Tibial nerve (tissue), 4 donors: ENCODE measurements at regions not wholly inside any gene's neighbourhood (a gene's known extent, or its start where the extent isn't known, plus 50 kb on each side); places are given as distances from the start of the nearest gene placed in this dataset.

Experiments
- EP300 ChIP-seq, 2 donors: sonication (generic); formaldehyde crosslinking; IDR thresholded peaks; one replicate each; pipeline ENCODE4 v1.6.1; 2017; ENCODE audit warnings: antibody characterized with exemption in 2 of 2, mild to moderate bottlenecking in 1 of 2
- POLR2A ChIP-seq, 2 donors: fragments of 450-650 bp; IDR thresholded peaks; one replicate each; pipeline ENCODE4 v1.6.1; 2017; ENCODE audit warnings: antibody characterized with exemption in 2 of 2, mild to moderate bottlenecking in 2 of 2, moderate library complexity in 2 of 2
- TF ChIP-seq, protein P1 (sequence below), 5 experiments: fragments of 200-600 bp in 3 of 5; fragments of 450-650 bp in 2 of 5; sonication (generic) in 3 of 5; IDR thresholded peaks; one replicate each; pipeline ENCODE4 v1.5.1; 2016 to 2019; ENCODE audit warnings: antibody characterized with exemption in 5 of 5, mild to moderate bottlenecking in 3 of 5, moderate library complexity in 2 of 5

DNA sequence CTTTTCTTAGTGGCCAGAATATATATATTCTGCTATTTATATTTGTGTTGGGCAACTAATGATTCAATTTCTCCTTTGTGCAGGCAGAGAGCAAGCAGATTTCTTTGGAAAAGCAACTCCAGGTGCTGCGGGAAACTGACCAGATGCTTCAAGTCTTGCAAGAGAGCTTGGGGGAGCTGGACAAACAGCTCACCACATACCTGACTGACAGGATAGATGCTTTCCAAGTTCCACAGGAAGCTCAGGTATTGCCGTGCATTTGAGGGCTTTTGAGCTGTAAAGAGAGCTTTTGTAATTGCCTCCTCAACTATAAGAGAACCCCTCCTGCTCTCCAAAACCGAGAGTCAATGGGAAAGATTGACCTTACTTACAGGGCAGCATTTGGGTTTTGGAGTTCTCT lies 203.5 kb downstream of the UTRN start:
- TF ChIP-seq, protein P1, sequence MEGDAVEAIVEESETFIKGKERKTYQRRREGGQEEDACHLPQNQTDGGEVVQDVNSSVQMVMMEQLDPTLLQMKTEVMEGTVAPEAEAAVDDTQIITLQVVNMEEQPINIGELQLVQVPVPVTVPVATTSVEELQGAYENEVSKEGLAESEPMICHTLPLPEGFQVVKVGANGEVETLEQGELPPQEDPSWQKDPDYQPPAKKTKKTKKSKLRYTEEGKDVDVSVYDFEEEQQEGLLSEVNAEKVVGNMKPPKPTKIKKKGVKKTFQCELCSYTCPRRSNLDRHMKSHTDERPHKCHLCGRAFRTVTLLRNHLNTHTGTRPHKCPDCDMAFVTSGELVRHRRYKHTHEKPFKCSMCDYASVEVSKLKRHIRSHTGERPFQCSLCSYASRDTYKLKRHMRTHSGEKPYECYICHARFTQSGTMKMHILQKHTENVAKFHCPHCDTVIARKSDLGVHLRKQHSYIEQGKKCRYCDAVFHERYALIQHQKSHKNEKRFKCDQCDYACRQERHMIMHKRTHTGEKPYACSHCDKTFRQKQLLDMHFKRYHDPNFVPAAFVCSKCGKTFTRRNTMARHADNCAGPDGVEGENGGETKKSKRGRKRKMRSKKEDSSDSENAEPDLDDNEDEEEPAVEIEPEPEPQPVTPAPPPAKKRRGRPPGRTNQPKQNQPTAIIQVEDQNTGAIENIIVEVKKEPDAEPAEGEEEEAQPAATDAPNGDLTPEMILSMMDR (IDR thresholded peaks at IDR 0.05), result no peak
- TF ChIP-seq POLR2A (IDR thresholded peaks at IDR 0.05) (no peak), EP300 (IDR thresholded peaks at IDR 0.05) (no peak)
